SK-N-SH (cell line): ENCODE measurements at regions not wholly inside any gene's neighbourhood (a gene's known extent, or its start where the extent isn't known, plus 50 kb on each side); places are given as distances from the start of the nearest gene placed in this dataset.

Source experiments
- CTCF ChIA-PET: fragments of 300-600, 350-600 bp; formaldehyde crosslinking; extraction: SDS; loops from one replicate; lab custom pipeline; 2021; lab: Yijun Ruan, JAX
- POLR2A ChIA-PET: fragments of 350-600 bp; sonication (Branson Sonifier 250); formaldehyde crosslinking; extraction: SDS; loops from one replicate; lab custom pipeline; 2020; ENCODE audit warnings: antibody characterized with exemption, inconsistent platforms; lab: Yijun Ruan, JAX
- DNase-seq: peaks from one replicate; pipeline ENCODE4 v3.0.0; 2012
- H2AFZ ChIP-seq: fragments of 200-600 bp; sonication (generic); 2 replicates; pipeline ENCODE4 v1.8.1; 2016; ENCODE audit warnings: antibody characterized with exemption, mild to moderate bottlenecking, low read depth
- H3F3A ChIP-seq: fragments of 200-600 bp; sonication (generic); replicated peaks from 2 replicates; pipeline ENCODE3; 2016; ENCODE audit warnings: antibody characterized with exemption, mild to moderate bottlenecking; ENCODE audit not compliant: insufficient read depth
- H3K27ac ChIP-seq, 2 experiments: fragments of 200-500 bp in 1 of 2; fragments of 200-600 bp in 1 of 2; sonication (Bioruptor generic) in 1 of 2; sonication (generic), shearing (Covaris generic) in 1 of 2; 2 replicates each; pipeline versions ENCODE4 v1.5.1 to v1.6.1; 2014 to 2016; ENCODE audit warnings: low read depth in 2 of 2, inconsistent platforms in 1 of 2, low read length in 1 of 2, mild to moderate bottlenecking in 1 of 2, mixed read lengths in 1 of 2
- H3K27me3 ChIP-seq: fragments of 200-600 bp; sonication (generic), shearing (Covaris generic); 2 replicates; pipeline ENCODE4 v1.6.1; 2016; ENCODE audit warnings: mixed run types; ENCODE audit not compliant: insufficient read depth
- H3K36me3 ChIP-seq, 2 experiments: fragments of 200-500 bp in 1 of 2; fragments of 200-600 bp in 1 of 2; sonication (Bioruptor generic) in 1 of 2; sonication (generic) in 1 of 2; replicated peaks in 1 of 2; 2 replicates each; pipeline versions ENCODE3 to v1.5.1; 2014 to 2016; ENCODE audit warnings: low read length in 1 of 2, mild to moderate bottlenecking in 1 of 2; ENCODE audit not compliant: insufficient read depth in 2 of 2, control insufficient read depth in 1 of 2
- H3K4me1 ChIP-seq, 2 experiments: fragments of 200-500 bp in 1 of 2; fragments of 200-600 bp in 1 of 2; sonication (Bioruptor generic) in 1 of 2; sonication (generic), shearing (Covaris generic) in 1 of 2; 2 replicates each; pipeline versions ENCODE4 v1.5.1 to v1.6.1; 2014 to 2016; ENCODE audit warnings: low read depth in 1 of 2, low read length in 1 of 2, mixed run types in 1 of 2; ENCODE audit not compliant: insufficient read depth in 2 of 2, control insufficient read depth in 1 of 2
- H3K4me2 ChIP-seq: fragments of 200-600 bp; sonication (generic), shearing (Covaris generic); 2 replicates; pipeline ENCODE4 v1.6.1; 2017; ENCODE audit warnings: mixed run types
- H3K4me3 ChIP-seq, 2 experiments: fragments of 200-500 bp in 1 of 2; fragments of 200-600 bp in 1 of 2; sonication (Bioruptor generic) in 1 of 2; sonication (generic), shearing (Covaris generic) in 1 of 2; 2 replicates each; pipeline versions ENCODE4 v1.5.1 to v1.8.1; 2014 to 2016; ENCODE audit warnings: low read depth in 2 of 2, inconsistent platforms in 1 of 2, low read length in 1 of 2, mild to moderate bottlenecking in 1 of 2, mixed read lengths in 1 of 2, moderate library complexity in 1 of 2
- H3K79me2 ChIP-seq: fragments of 200-600 bp; sonication (generic); 2 replicates; pipeline ENCODE4 v1.8.1; 2017; ENCODE audit warnings: mild to moderate bottlenecking; ENCODE audit not compliant: insufficient read depth
- H3K9ac ChIP-seq: fragments of 200-600 bp; sonication (generic); 2 replicates; pipeline ENCODE4 v1.6.1; 2017; ENCODE audit warnings: mixed run types
- H3K9me2 ChIP-seq: fragments of 200-600 bp; sonication (generic); 2 replicates; pipeline ENCODE4 v1.6.1; 2017; ENCODE audit warnings: mixed run types
- H3K9me3 ChIP-seq: fragments of 200-600 bp; sonication (generic); 2 replicates; pipeline ENCODE4 v1.6.1; 2017; ENCODE audit warnings: mixed run types, mild to moderate bottlenecking, moderate library complexity
- H4K20me1 ChIP-seq: fragments of 200-600 bp; sonication (generic); 2 replicates; pipeline ENCODE4 v1.6.1; 2017; ENCODE audit warnings: mild to moderate bottlenecking, mixed run types; ENCODE audit not compliant: insufficient read depth
- EZH2phosphoT487 ChIP-seq: fragments of 200-600 bp; sonication (generic); IDR thresholded peaks from 2 replicates; pipeline ENCODE4 v1.6.1; 2017; ENCODE audit warnings: low read depth, mixed run types, mild to moderate bottlenecking, antibody characterized with exemption, moderate library complexity, borderline replicate concordance
- GATA2 ChIP-seq: sonication (generic); formaldehyde crosslinking; IDR thresholded peaks from 2 replicates; pipeline ENCODE4 v1.5.0; 2020; ENCODE audit warnings: mild to moderate bottlenecking, missing genetic modification reagents
- RAD21 ChIP-seq: IDR thresholded peaks from 2 replicates; pipeline ENCODE4 v1.6.1; 2012; ENCODE audit warnings: mild to moderate bottlenecking, low read length
- RXRA ChIP-seq: IDR thresholded peaks from 2 replicates; pipeline ENCODE4 v1.4.0; 2012; ENCODE audit warnings: low read depth, mild to moderate bottlenecking, borderline replicate concordance
- SIN3A ChIP-seq: IDR thresholded peaks from 2 replicates; pipeline ENCODE4 v1.6.1; 2012; ENCODE audit warnings: low read depth, mild to moderate bottlenecking, low read length, moderate library complexity, borderline replicate concordance
- YY1 ChIP-seq: IDR thresholded peaks from 2 replicates; pipeline ENCODE4 v1.4.0; 2012; ENCODE audit warnings: low read depth, mild to moderate bottlenecking
- WGBS: methylation state at CpG from one replicate; pipeline ENCODE4 v1.1.6; 2017; ENCODE audit warnings: low lambda C conversion rate; 5-methylcytosine and 5-hydroxymethylcytosine counted together
- TF ChIP-seq, protein P1 (sequence below): IDR thresholded peaks from 2 replicates; pipeline ENCODE4 v1.4.0; 2012; ENCODE audit warnings: low read depth, borderline replicate concordance
- TF ChIP-seq, protein P2 (sequence below): IDR thresholded peaks from 2 replicates; pipeline ENCODE4 v1.4.0; 2012; ENCODE audit warnings: low read depth, borderline replicate concordance
- TF ChIP-seq, protein P3 (sequence below): IDR thresholded peaks from 2 replicates; pipeline ENCODE4 v1.4.0; 2012; ENCODE audit warnings: low read depth

DNA sequence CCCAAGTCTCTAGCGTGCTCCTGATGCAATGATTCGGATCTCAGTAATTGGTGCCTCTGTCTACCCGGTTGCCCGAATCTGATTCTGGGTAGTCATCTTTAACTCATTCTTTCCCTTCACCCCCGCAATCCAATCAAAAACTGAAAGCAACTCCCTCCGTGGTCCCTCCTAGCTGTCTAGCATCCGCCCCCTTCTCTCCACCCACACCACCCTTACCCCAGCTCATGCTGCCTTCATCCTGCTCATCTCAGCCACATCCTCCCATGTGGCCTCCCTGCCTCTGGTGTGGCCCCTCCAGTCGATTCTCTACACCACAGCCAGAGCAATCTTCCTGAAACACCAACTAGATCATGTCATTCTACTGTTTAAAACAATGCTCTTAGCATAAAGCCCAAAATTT is 62.3 kb downstream of the TTC32 start:
- Histone ChIP-seq H3K9me3 (no peaks in the 10 kb centered on the region), H3K27me3 (peaks cover 56% of the 10 kb centered on the region; the same call in 1 of the 2 replicates), H4K20me1 (no peaks in the 10 kb centered on the region), H3K9ac (no peak overlapping the region), H3K27ac (no peak overlapping the region), H2AFZ (no peak overlapping the region), H3K4me2 (no peak overlapping the region), H3K36me3 (no peaks in the 10 kb centered on the region), H3K4me1 (no peaks in the 10 kb centered on the region), H3K79me2 (no peaks in the 10 kb centered on the region), H3K9me2 (no peaks in the 10 kb centered on the region), H3K4me3 (no peak overlapping the region), H3F3A (no peaks in the 10 kb centered on the region)
- WGBS = 17% methylated on average over 8 of the region's 8 CpGs
- POLR2A ChIA-PET = no interaction called here
- TF ChIP-seq RXRA = no peak
- no peak for DNase-seq
- CTCF ChIA-PET = interaction anchor here (0.8 to 0.9 kb wide), 2 partner anchors 11 to 24 kb away, joined by 3 to 4 read pairs; no protein-coding TSS in a partner anchor

DNA sequence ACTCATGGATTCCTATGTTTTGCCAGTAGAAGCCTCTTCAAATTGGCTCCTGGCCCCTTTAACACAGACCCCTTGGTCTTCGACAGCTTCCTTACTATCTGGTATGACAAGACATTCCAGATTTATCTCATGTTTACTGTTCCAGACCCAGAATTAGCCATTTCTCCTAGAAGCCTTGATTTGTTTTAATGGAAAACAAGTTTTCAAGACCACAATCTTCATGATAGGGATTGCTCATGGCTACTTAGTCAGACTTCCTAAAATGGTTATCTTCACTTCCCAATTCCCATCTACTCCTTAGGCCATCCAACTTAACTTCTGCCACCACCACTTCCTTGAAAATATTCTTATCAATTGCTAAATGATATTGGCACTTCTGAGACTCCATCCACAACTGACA is 63.2 kb downstream of the TTC32 start:
- H3K36me3 ChIP-seq = no peaks in the 10 kb centered on the region
- H3K9ac ChIP-seq = no peak overlapping the region
- no peaks in the 10 kb centered on the region for H3K79me2 ChIP-seq
- TF ChIP-seq, protein P1, sequence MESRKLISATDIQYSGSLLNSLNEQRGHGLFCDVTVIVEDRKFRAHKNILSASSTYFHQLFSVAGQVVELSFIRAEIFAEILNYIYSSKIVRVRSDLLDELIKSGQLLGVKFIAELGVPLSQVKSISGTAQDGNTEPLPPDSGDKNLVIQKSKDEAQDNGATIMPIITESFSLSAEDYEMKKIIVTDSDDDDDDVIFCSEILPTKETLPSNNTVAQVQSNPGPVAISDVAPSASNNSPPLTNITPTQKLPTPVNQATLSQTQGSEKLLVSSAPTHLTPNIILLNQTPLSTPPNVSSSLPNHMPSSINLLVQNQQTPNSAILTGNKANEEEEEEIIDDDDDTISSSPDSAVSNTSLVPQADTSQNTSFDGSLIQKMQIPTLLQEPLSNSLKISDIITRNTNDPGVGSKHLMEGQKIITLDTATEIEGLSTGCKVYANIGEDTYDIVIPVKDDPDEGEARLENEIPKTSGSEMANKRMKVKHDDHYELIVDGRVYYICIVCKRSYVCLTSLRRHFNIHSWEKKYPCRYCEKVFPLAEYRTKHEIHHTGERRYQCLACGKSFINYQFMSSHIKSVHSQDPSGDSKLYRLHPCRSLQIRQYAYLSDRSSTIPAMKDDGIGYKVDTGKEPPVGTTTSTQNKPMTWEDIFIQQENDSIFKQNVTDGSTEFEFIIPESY = no peak
- no peak for TF ChIP-seq SIN3A
- no peak for TF ChIP-seq YY1
- TF ChIP-seq GATA2 (CRISPR knock-in tag) = no peak
- TF ChIP-seq, protein P2, sequence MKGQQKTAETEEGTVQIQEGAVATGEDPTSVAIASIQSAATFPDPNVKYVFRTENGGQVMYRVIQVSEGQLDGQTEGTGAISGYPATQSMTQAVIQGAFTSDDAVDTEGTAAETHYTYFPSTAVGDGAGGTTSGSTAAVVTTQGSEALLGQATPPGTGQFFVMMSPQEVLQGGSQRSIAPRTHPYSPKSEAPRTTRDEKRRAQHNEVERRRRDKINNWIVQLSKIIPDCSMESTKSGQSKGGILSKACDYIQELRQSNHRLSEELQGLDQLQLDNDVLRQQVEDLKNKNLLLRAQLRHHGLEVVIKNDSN = no peak
- TF ChIP-seq, protein P3, sequence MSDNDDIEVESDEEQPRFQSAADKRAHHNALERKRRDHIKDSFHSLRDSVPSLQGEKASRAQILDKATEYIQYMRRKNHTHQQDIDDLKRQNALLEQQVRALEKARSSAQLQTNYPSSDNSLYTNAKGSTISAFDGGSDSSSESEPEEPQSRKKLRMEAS = no peak
- no peak for TF ChIP-seq RAD21
- no peak for TF ChIP-seq EZH2phosphoT487
- TF ChIP-seq, all 33 proteins: peak for 0
- H3K4me3 ChIP-seq = no peak overlapping the region
- POLR2A ChIA-PET = no interaction called here
- H3F3A ChIP-seq = no peaks in the 10 kb centered on the region
- H3K9me3 ChIP-seq = no peaks in the 10 kb centered on the region
- H3K27me3 ChIP-seq = peaks cover 47% of the 10 kb centered on the region; the same call in 1 of the 2 replicates
- CTCF ChIA-PET = interaction anchor here (0.8 to 1.5 kb wide), 3 partner anchors 12 to 41 kb away, joined by 3 to 4 read pairs (median 4); no protein-coding TSS in a partner anchor
- no peak overlapping the region for H2AFZ ChIP-seq
- no peaks in the 10 kb centered on the region for H3K4me1 ChIP-seq
- H4K20me1 ChIP-seq = no peaks in the 10 kb centered on the region
- WGBS = 11% methylated on average over 1 of the region's 1 CpG
- H3K9me2 ChIP-seq = no peaks in the 10 kb centered on the region
- no peak for DNase-seq
- H3K4me2 ChIP-seq = no peak overlapping the region
- H3K27ac ChIP-seq = no peak overlapping the region
